Stimulated activated CD4-positive, alpha-beta T cell treated with anti-CD3 and anti-CD28 coated beads, Interleukin-1b, Interleukin-23, amount 100 ng/mL, for 24 hours (primary cell): ENCODE measurements at regions not wholly inside any gene's neighbourhood (a gene's known extent, or its start where the extent isn't known, plus 50 kb on each side); places are given as distances from the start of the nearest gene placed in this dataset.
"Not testable (repeated sequence)": the region's sequence is repeated elsewhere in the genome, so short reads cannot be mapped to it uniquely, and the experiment has no call there.

Source experiments
- DNase-seq, 4 experiments: peaks; one replicate each; pipeline ENCODE4 v3.0.0-alpha.2; 2020; ENCODE audit warnings: low read depth in 4 of 4, low spot score in 1 of 4

GRCh38 chr20:24418731-24419130, 50.7 kb upstream of the SYNDIG1 start:
- DNase-seq: no peak

- DNase-seq: no peak
Observed at GRCh38 chr20:24417485-24417884, 51.9 kb upstream of the SYNDIG1 start.

GRCh38 chr20:24415444-24415843, 54.0 kb upstream of the SYNDIG1 start:
- DNase-seq: not testable (repeated sequence)

GRCh38 chr20:24411834-24412216, 57.6 kb upstream of the SYNDIG1 start:
- DNase-seq: no peak

- DNase-seq: no peak
Observed at GRCh38 chr20:24411003-24411833, 58.2 kb upstream of the SYNDIG1 start.

- no peak for DNase-seq
Observed at GRCh38 chr20:24407151-24407550, 62.3 kb upstream of the SYNDIG1 start.

GRCh38 chr20:24406750-24407149, 62.7 kb upstream of the SYNDIG1 start:
- DNase-seq: no peak

GRCh38 chr20:24406251-24406650, 63.2 kb upstream of the SYNDIG1 start:
- DNase-seq: no peak

- no peak for DNase-seq
Observed at GRCh38 chr20:24405810-24406209, 63.6 kb upstream of the SYNDIG1 start.

GRCh38 chr20:24403406-24403805, 66.0 kb upstream of the SYNDIG1 start:
- DNase-seq: no peak

GRCh38 chr20:24402188-24402587, 67.2 kb upstream of the SYNDIG1 start:
- no peak for DNase-seq

- DNase-seq: no peak
Observed at GRCh38 chr20:24395151-24395550, 74.3 kb upstream of the SYNDIG1 start.

- DNase-seq: no peak
Observed at GRCh38 chr20:24393903-24394302, 75.5 kb upstream of the SYNDIG1 start.

- no peak for DNase-seq
Observed at GRCh38 chr20:24392612-24393011, 76.8 kb upstream of the SYNDIG1 start.

GRCh38 chr20:24389686-24390085, 79.7 kb upstream of the SYNDIG1 start:
- peak in 1 of 4 experiments; percentile 13 for DNase-seq

- DNase-seq: no peak
Observed at GRCh38 chr20:24388828-24389380, 80.5 kb upstream of the SYNDIG1 start.

- DNase-seq: no peak
Observed at GRCh38 chr20:24385547-24385946, 83.9 kb upstream of the SYNDIG1 start.

GRCh38 chr20:24384865-24385264, 84.6 kb upstream of the SYNDIG1 start:
- DNase-seq: no peak

- no peak for DNase-seq
Observed at GRCh38 chr20:24382743-24383142, 86.7 kb upstream of the SYNDIG1 start.

GRCh38 chr20:24382331-24382730, 87.1 kb upstream of the SYNDIG1 start:
- DNase-seq: no peak

GRCh38 chr20:24381886-24382285, 87.5 kb upstream of the SYNDIG1 start:
- no peak for DNase-seq

GRCh38 chr20:24379484-24379927, 89.9 kb upstream of the SYNDIG1 start:
- no peak for DNase-seq
